ENCODE measurements at regions not wholly inside any gene's neighbourhood (a gene's known extent, or its start where the extent isn't known, plus 50 kb on each side); places are given as distances from the start of the nearest gene placed in this dataset.
"Not testable (repeated sequence)": the region's sequence is repeated elsewhere in the genome, so short reads cannot be mapped to it uniquely, and the experiment has no call there.

DNA sequence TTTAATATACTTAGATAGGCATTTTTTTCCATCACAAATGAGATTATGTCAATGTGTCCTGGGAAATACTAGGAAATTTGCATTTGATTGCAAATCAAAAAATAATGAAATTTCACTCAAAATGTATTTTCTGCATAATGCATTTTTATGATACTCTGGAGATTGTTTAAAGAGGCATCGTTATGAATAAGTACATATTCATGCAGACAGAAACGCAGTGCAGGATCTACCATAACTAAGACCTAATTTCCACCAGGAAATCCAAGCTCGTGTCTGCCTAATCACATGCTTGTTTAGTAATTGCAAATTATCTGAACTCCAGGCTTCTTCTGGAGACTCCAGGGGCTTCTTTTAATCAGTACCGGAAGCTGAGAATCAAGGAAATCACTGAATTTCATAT is 163.5 kb upstream of the MXRA5 start:
- no TSS peak for BruUV-seq (replicated peaks)
- Histone ChIP-seq H3K36me3 (ENCODE audit: insufficient read depth, low read length) (no peaks in the 10 kb centered on the region), H4K20me1 (ENCODE audit: insufficient read depth, low read length) (no peaks in the 10 kb centered on the region), H3K4me2 (ENCODE audit: low read length) (no peak overlapping the region), H3K4me1 (ENCODE audit: insufficient read depth, low read length, poor library complexity, severe bottlenecking) (no peaks in the 10 kb centered on the region), H3K79me2 (ENCODE audit: insufficient read depth, low read depth, low read length) (no peaks in the 10 kb centered on the region), H3K4me3 (ENCODE audit: low read depth, low read length, poor library complexity, severe bottlenecking) (no peak overlapping the region), H3K9me2 (ENCODE audit: insufficient read depth, low read length) (no peaks in the 10 kb centered on the region), H3K9me3 (ENCODE audit: low read length) (no peaks in the 10 kb centered on the region), H3K27ac (ENCODE audit: low read depth, low read length, poor library complexity, severe bottlenecking) (no peak overlapping the region), H2AFZ (ENCODE audit: low read length) (no peak overlapping the region)
- CTCF ChIA-PET (ENCODE audit: unreplicated experiment), result no interaction called here
- no peak for DNase-seq (ENCODE audit: low spot score)
- intact Hi-C loops (cut with micrococcal nuclease; ENCODE audit: unreplicated experiment), result no loop called here
- TF ChIP-seq, protein P1, sequence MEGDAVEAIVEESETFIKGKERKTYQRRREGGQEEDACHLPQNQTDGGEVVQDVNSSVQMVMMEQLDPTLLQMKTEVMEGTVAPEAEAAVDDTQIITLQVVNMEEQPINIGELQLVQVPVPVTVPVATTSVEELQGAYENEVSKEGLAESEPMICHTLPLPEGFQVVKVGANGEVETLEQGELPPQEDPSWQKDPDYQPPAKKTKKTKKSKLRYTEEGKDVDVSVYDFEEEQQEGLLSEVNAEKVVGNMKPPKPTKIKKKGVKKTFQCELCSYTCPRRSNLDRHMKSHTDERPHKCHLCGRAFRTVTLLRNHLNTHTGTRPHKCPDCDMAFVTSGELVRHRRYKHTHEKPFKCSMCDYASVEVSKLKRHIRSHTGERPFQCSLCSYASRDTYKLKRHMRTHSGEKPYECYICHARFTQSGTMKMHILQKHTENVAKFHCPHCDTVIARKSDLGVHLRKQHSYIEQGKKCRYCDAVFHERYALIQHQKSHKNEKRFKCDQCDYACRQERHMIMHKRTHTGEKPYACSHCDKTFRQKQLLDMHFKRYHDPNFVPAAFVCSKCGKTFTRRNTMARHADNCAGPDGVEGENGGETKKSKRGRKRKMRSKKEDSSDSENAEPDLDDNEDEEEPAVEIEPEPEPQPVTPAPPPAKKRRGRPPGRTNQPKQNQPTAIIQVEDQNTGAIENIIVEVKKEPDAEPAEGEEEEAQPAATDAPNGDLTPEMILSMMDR (conservative IDR thresholded peaks at IDR 0.05; ENCODE audit: low read length), result no peak
- no peak for TF ChIP-seq EZH2phosphoT487 (IDR thresholded peaks at IDR 0.05; ENCODE audit: borderline replicate concordance, low read depth, low read length)
- POLR2A ChIA-PET, result no interaction called here

DNA sequence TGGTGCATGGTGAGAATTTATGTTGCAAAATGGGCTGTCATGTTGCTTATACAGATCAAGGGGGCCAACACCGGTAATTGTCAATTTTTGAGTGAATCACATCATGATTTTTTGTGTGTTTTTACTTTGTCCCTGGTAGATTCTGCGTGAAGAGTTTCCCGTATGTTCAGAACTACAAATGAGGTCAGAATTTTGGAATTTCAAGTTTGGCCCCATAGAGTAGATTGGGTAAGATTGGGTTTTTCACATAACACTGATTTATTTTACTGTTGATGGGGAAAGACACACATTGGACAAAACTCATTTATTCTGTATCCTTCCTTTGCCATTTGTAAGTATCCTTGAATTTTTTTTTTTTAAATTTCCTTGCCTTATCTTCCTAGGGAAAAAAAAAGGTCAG is 158.5 kb upstream of the MXRA5 start:
- no peak for DNase-seq (ENCODE audit: low spot score)
- no peaks in the 10 kb centered on the region for H3K4me1 ChIP-seq (ENCODE audit: insufficient read depth, low read length, poor library complexity, severe bottlenecking)
- BruUV-seq (replicated peaks), result no TSS peak
- H3K4me3 ChIP-seq (ENCODE audit: low read depth, low read length, poor library complexity, severe bottlenecking), result no peak overlapping the region
- no peak overlapping the region for H3K4me2 ChIP-seq (ENCODE audit: low read length)
- CTCF ChIA-PET (ENCODE audit: unreplicated experiment), result no interaction called here
- TF ChIP-seq EZH2phosphoT487 (IDR thresholded peaks at IDR 0.05; ENCODE audit: borderline replicate concordance, low read depth, low read length), result no peak
- TF ChIP-seq, protein P1 (conservative IDR thresholded peaks at IDR 0.05; ENCODE audit: low read length), result no peak
- H3K27ac ChIP-seq (ENCODE audit: low read depth, low read length, poor library complexity, severe bottlenecking), result no peak overlapping the region
- no peaks in the 10 kb centered on the region for H3K79me2 ChIP-seq (ENCODE audit: insufficient read depth, low read depth, low read length)
- H3K9me2 ChIP-seq (ENCODE audit: insufficient read depth, low read length), result no peaks in the 10 kb centered on the region
- no peak overlapping the region for H2AFZ ChIP-seq (ENCODE audit: low read length)
- H4K20me1 ChIP-seq (ENCODE audit: insufficient read depth, low read length), result no peaks in the 10 kb centered on the region
- POLR2A ChIA-PET, result no interaction called here
- intact Hi-C loops (cut with micrococcal nuclease; ENCODE audit: unreplicated experiment), result no loop called here
- H3K9me3 ChIP-seq (ENCODE audit: low read length), result no peaks in the 10 kb centered on the region
- H3K36me3 ChIP-seq (ENCODE audit: insufficient read depth, low read length), result no peaks in the 10 kb centered on the region

DNA sequence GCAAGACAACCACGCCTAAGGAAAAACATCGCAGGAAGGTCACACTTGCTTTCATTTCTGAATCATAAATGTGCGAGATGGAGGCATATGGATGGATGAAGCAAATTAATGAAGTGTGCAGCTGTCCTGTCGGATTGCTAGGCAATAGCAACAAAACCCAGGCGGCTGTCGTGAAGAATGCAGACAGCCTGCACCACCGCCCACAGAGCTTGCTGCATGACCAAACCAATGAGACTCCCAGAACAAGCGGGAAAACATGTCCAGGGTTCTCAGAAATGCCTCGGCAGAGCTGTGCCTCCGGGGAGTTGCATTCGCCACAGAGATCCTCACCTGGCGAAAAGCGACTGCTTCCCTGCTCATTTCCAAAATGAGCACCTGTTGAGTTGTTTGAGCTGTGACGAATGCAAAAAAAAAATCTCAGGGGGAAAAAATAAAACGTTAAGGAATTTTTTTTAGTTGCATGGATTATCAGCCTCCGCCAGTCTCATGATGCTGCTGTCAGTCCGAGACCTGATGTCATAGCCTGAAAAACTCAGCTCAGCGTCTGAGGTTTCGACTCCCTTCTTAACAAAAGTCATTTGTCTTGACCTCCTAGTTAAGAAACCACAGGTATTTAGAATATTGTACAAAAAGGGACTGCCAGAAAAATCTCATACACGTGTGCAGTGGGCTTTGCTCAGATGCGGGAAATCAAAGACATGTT is 155.5 kb upstream of the MXRA5 start:
- H3K36me3 ChIP-seq (ENCODE audit: insufficient read depth, low read length), result no peaks in the 10 kb centered on the region
- DNase-seq (ENCODE audit: low spot score), result no peak
- no peak overlapping the region for H2AFZ ChIP-seq (ENCODE audit: low read length)
- H3K4me1 ChIP-seq (ENCODE audit: insufficient read depth, low read length, poor library complexity, severe bottlenecking), result no peaks in the 10 kb centered on the region
- H3K9me3 ChIP-seq (ENCODE audit: low read length), result no peaks in the 10 kb centered on the region
- POLR2A ChIA-PET, result no interaction called here
- intact Hi-C loops (cut with micrococcal nuclease; ENCODE audit: unreplicated experiment), result no loop called here
- no peak overlapping the region for H3K4me2 ChIP-seq (ENCODE audit: low read length)
- no peak overlapping the region for H3K4me3 ChIP-seq (ENCODE audit: low read depth, low read length, poor library complexity, severe bottlenecking)
- H3K79me2 ChIP-seq (ENCODE audit: insufficient read depth, low read depth, low read length), result no peaks in the 10 kb centered on the region
- no peaks in the 10 kb centered on the region for H4K20me1 ChIP-seq (ENCODE audit: insufficient read depth, low read length)
- CTCF ChIA-PET (ENCODE audit: unreplicated experiment), result no interaction called here
- no peak overlapping the region for H3K27ac ChIP-seq (ENCODE audit: low read depth, low read length, poor library complexity, severe bottlenecking)
- BruUV-seq (replicated peaks), result no TSS peak
- H3K9me2 ChIP-seq (ENCODE audit: insufficient read depth, low read length), result no peaks in the 10 kb centered on the region
- TF ChIP-seq, protein P1 (conservative IDR thresholded peaks at IDR 0.05; ENCODE audit: low read length), result no peak
- no peak for TF ChIP-seq EZH2phosphoT487 (IDR thresholded peaks at IDR 0.05; ENCODE audit: borderline replicate concordance, low read depth, low read length)

DNA sequence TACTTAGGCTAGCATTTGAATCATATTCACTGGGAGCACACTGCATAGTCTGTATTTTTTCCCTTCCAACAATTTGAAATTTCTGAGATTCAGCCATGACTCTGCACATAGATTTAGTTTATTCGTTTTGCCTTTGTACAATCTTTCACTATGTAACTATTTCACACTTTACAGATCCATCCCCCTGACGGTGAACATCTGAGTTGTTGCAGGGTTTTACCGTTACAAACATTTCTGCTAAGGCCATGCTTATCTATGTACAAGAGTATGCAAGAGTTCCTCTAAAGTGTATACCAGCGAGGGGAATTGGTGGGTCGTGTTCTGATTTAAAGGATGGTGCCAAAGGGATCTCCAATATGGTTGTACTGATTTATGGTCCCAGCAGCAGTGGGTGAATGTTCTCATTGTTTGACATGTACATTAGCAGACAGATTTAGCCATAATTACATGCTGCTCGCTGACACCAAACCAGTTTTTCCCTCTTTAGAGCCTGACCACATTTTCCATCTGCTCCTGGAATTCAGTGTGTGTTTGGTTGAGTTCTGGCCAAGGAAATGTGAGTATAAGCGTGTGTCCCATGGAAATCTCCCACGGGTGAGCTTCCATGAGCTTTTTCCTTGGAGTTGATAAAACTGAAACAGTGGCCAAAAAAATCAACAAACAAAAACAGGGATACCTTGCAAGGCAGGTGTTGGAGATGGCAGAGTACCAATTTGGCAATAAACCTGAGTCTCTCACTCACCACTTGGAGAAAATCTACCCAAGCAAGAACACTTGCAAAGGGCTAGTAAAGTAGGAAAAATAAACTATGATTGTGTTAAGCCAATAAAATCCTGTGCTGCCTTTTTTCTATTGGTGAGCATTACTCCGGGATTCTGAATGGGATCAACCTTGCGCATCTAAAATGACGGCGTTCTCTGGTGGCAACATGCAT is 149.7 kb upstream of the MXRA5 start:
- H3K4me2 ChIP-seq (ENCODE audit: low read length); H2AFZ ChIP-seq (ENCODE audit: low read length); H4K20me1 ChIP-seq (ENCODE audit: insufficient read depth, low read length); H3K27ac ChIP-seq (ENCODE audit: low read depth, low read length, poor library complexity, severe bottlenecking); H3K9me3 ChIP-seq (ENCODE audit: low read length); H3K9me2 ChIP-seq (ENCODE audit: insufficient read depth, low read length); H3K4me1 ChIP-seq (ENCODE audit: insufficient read depth, low read length, poor library complexity, severe bottlenecking); DNase-seq (ENCODE audit: low spot score); H3K79me2 ChIP-seq (ENCODE audit: insufficient read depth, low read depth, low read length); intact Hi-C loops (cut with micrococcal nuclease; ENCODE audit: unreplicated experiment); BruUV-seq (replicated peaks); H3K36me3 ChIP-seq (ENCODE audit: insufficient read depth, low read length); H3K4me3 ChIP-seq (ENCODE audit: low read depth, low read length, poor library complexity, severe bottlenecking); CTCF ChIA-PET (ENCODE audit: unreplicated experiment); POLR2A ChIA-PET: not testable (repeated sequence)

Measured in OCI-LY7 (cell line).